ENCODE measurements at regions not wholly inside any gene's neighbourhood (a gene's known extent, or its start where the extent isn't known, plus 50 kb on each side); places are given as distances from the start of the nearest gene placed in this dataset.

- in situ Hi-C loops (cut with MboI) (no loop called here), intact Hi-C loops (cut with micrococcal nuclease; ENCODE audit: unreplicated experiment) (no loop called here)
- CTCF ChIA-PET: no interaction called here
- RAD21 ChIA-PET (ENCODE audit: unreplicated experiment): no interaction called here
- TF ChIP-seq SREBF1 (IDR thresholded peaks at IDR 0.05; ENCODE audit: low read length) (no peak), ASH2L (IDR thresholded peaks at IDR 0.05; ENCODE audit: borderline replicate concordance, low read depth) (no peak), POLR2A (IDR thresholded peaks at IDR 0.05; ENCODE audit: low read depth, low read length) (no peak), FOXM1 (IDR thresholded peaks at IDR 0.05; ENCODE audit: low read depth, low read length) (no peak), KAT2A (conservative IDR thresholded peaks at IDR 0.05; ENCODE audit: control insufficient read depth, low read depth, low read length) (no peak), TAF1 (IDR thresholded peaks at IDR 0.05; ENCODE audit: borderline replicate concordance, low read depth, low read length) (no peak), JUNB (IDR thresholded peaks at IDR 0.05) (no peak), RB1 (IDR thresholded peaks at IDR 0.05; ENCODE audit: borderline replicate concordance) (no peak), POLR2AphosphoS5 (IDR thresholded peaks at IDR 0.05; ENCODE audit: low read length) (no peak), POLR2AphosphoS2 (IDR thresholded peaks at IDR 0.05; ENCODE audit: low read depth, low read length) (no peak), SUZ12 (IDR thresholded peaks at IDR 0.05; ENCODE audit: unreplicated experiment) (no peak), SPI1 (IDR thresholded peaks at IDR 0.05; ENCODE audit: borderline replicate concordance, insufficient read depth, low read depth, low read length) (no peak), KLF5 (IDR thresholded peaks at IDR 0.05; ENCODE audit: partially characterized antibody) (no peak), RELB (IDR thresholded peaks at IDR 0.05; ENCODE audit: low read depth) (no peak), STAT1 (conservative IDR thresholded peaks at IDR 0.05) (no peak), JUND (IDR thresholded peaks at IDR 0.05; ENCODE audit: low read depth, low read length) (no peak)
- DNase-seq (ENCODE audit: low read depth, low spot score) (no peak), ATAC-seq (no peak), FAIRE-seq (no peak)
- Histone ChIP-seq H3K36me3 (ENCODE audit: control insufficient read depth in 2 of 2, insufficient read depth in 2 of 2, low read length in 1 of 2) (no peaks in the 10 kb centered on the region), H3K27ac (ENCODE audit: control insufficient read depth, insufficient read depth) (no peak overlapping the region), H3K4me1 (ENCODE audit: control insufficient read depth, insufficient read depth, low read length) (no peaks in the 10 kb centered on the region), H3K9me3 (replicated peaks; ENCODE audit: control insufficient read depth, insufficient read depth, low read length) (no peaks in the 10 kb centered on the region), H3K4me3 (no peak overlapping the region), H3K79me2 (ENCODE audit: control insufficient read depth, insufficient read depth, low read length) (no peaks in the 10 kb centered on the region), H2AFZ (ENCODE audit: control insufficient read depth, low read depth, low read length) (no peak overlapping the region), H3K4me2 (ENCODE audit: control insufficient read depth, insufficient read depth) (no peak overlapping the region), H3K9ac (ENCODE audit: control insufficient read depth, insufficient read depth, low read length) (no peak overlapping the region), H3K27me3 (replicated peaks in 1 of 2; ENCODE audit: control insufficient read depth in 2 of 2, insufficient read depth in 2 of 2, low read length in 1 of 2) (no peaks in the 10 kb centered on the region), H4K20me1 (ENCODE audit: control insufficient read depth, insufficient read depth) (no peaks in the 10 kb centered on the region)
- SMC1A ChIA-PET (ENCODE audit: uncharacterized antibody, unreplicated experiment): no interaction called here
- POLR2A ChIA-PET: no interaction called here
- BruUV-seq (replicated peaks): no TSS peak
Measured at GRCh38 chr6:49118478-49118877, 344.6 kb downstream of the MMUT start.

All from GM12878 (cell line).